ENCODE measurements at regions not wholly inside any gene's neighbourhood (a gene's known extent, or its start where the extent isn't known, plus 50 kb on each side); places are given as distances from the start of the nearest gene placed in this dataset.

DNA sequence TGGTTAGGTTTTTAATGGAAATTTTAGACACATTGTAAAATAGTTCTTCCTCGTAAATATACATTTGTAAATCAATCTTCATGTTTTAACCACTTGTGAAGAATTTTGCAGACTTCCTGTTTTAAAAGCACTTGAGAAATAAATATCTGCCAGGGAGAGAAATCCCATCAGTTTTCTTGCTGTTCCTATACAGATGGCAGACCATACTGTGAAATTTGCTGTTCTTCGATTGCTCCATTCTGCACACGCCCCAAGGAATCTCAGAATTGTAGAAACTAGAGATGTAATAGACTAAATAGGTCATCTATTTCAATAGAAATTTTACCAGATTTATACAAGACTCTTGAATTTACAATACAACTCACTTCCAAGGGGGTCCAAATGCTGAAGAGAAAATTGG is 75.8 kb upstream of the PIK3C3 start:
- no peak overlapping the region for H3K4me2 ChIP-seq (ENCODE audit: low read length)
- no peaks in the 10 kb centered on the region for H3K9me2 ChIP-seq (ENCODE audit: insufficient read depth, low read length)
- H3K9me3 ChIP-seq (ENCODE audit: low read length): no peaks in the 10 kb centered on the region
- H3K27ac ChIP-seq (ENCODE audit: low read depth, low read length, poor library complexity, severe bottlenecking): no peak overlapping the region
- intact Hi-C loops (cut with micrococcal nuclease; ENCODE audit: unreplicated experiment): no loop called here
- TF ChIP-seq EZH2phosphoT487 (IDR thresholded peaks at IDR 0.05; ENCODE audit: borderline replicate concordance, low read depth, low read length): no peak
- TF ChIP-seq, protein P1, sequence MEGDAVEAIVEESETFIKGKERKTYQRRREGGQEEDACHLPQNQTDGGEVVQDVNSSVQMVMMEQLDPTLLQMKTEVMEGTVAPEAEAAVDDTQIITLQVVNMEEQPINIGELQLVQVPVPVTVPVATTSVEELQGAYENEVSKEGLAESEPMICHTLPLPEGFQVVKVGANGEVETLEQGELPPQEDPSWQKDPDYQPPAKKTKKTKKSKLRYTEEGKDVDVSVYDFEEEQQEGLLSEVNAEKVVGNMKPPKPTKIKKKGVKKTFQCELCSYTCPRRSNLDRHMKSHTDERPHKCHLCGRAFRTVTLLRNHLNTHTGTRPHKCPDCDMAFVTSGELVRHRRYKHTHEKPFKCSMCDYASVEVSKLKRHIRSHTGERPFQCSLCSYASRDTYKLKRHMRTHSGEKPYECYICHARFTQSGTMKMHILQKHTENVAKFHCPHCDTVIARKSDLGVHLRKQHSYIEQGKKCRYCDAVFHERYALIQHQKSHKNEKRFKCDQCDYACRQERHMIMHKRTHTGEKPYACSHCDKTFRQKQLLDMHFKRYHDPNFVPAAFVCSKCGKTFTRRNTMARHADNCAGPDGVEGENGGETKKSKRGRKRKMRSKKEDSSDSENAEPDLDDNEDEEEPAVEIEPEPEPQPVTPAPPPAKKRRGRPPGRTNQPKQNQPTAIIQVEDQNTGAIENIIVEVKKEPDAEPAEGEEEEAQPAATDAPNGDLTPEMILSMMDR (conservative IDR thresholded peaks at IDR 0.05; ENCODE audit: low read length): no peak
- no peak overlapping the region for H3K4me3 ChIP-seq (ENCODE audit: low read depth, low read length, poor library complexity, severe bottlenecking)
- no peak for DNase-seq (ENCODE audit: low spot score)
- H4K20me1 ChIP-seq (ENCODE audit: insufficient read depth, low read length): no peaks in the 10 kb centered on the region
- H2AFZ ChIP-seq (ENCODE audit: low read length): no peak overlapping the region
- no peaks in the 10 kb centered on the region for H3K79me2 ChIP-seq (ENCODE audit: insufficient read depth, low read depth, low read length)
- no TSS peak for BruUV-seq (replicated peaks)
- ChIA-PET CTCF (ENCODE audit: unreplicated experiment) (no interaction called here), POLR2A (interaction anchor here (0.7 kb wide), 1 partner anchor 524 kb away, joined by 3 read pairs; no protein-coding TSS in a partner anchor)
- no peaks in the 10 kb centered on the region for H3K36me3 ChIP-seq (ENCODE audit: insufficient read depth, low read length)
- no peaks in the 10 kb centered on the region for H3K4me1 ChIP-seq (ENCODE audit: insufficient read depth, low read length, poor library complexity, severe bottlenecking)

DNA sequence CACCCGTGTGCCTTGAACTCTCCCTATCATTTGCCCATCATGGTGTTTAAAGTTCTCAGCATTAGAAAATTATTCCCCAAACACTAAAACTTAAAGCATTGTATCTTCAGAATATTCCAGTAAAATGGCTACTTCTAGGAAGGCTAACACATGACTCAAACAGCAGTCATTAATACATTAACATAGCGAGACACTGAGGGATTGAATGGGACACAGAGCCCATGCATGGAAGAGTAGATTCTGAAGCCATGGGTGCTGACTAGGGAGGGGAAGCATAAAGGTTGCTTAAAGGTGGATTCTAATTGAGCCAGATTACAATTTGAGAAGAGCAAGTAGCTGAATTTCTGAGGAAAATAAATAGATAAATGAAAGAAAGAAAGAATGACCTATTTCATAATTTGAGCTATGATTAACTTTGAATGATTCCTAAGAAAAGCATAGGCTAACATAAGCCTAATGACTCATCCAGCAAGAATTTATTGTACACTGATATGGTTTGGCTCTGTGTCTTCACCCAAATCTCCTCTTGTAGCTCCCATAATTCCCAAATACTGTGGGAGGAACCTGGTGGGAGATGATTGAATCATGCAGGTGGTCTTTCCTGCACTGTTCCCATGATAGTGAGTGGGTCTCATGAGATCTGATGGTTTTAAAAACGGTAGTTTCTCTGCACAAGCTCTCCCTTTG is 79.8 kb upstream of the PIK3C3 start:
- no peaks in the 10 kb centered on the region for H4K20me1 ChIP-seq (ENCODE audit: insufficient read depth, low read length)
- no peaks in the 10 kb centered on the region for H3K9me3 ChIP-seq (ENCODE audit: low read length)
- DNase-seq (ENCODE audit: low spot score): no peak
- no peak overlapping the region for H3K27ac ChIP-seq (ENCODE audit: low read depth, low read length, poor library complexity, severe bottlenecking)
- no peak overlapping the region for H3K4me3 ChIP-seq (ENCODE audit: low read depth, low read length, poor library complexity, severe bottlenecking)
- no peak overlapping the region for H2AFZ ChIP-seq (ENCODE audit: low read length)
- no peaks in the 10 kb centered on the region for H3K4me1 ChIP-seq (ENCODE audit: insufficient read depth, low read length, poor library complexity, severe bottlenecking)
- ChIA-PET POLR2A (interaction anchor here (0.5 to 0.6 kb wide), 2 partner anchors 84 to 582 kb away, joined by 3 read pairs; no protein-coding TSS in a partner anchor), CTCF (ENCODE audit: unreplicated experiment) (no interaction called here)
- H3K79me2 ChIP-seq (ENCODE audit: insufficient read depth, low read depth, low read length): no peaks in the 10 kb centered on the region
- no peak overlapping the region for H3K4me2 ChIP-seq (ENCODE audit: low read length)
- no peaks in the 10 kb centered on the region for H3K36me3 ChIP-seq (ENCODE audit: insufficient read depth, low read length)
- BruUV-seq (replicated peaks): no TSS peak
- TF ChIP-seq EZH2phosphoT487 (IDR thresholded peaks at IDR 0.05; ENCODE audit: borderline replicate concordance, low read depth, low read length): no peak
- TF ChIP-seq, protein P1 (conservative IDR thresholded peaks at IDR 0.05; ENCODE audit: low read length): no peak
- intact Hi-C loops (cut with micrococcal nuclease; ENCODE audit: unreplicated experiment): no loop called here
- no peaks in the 10 kb centered on the region for H3K9me2 ChIP-seq (ENCODE audit: insufficient read depth, low read length)

DNA sequence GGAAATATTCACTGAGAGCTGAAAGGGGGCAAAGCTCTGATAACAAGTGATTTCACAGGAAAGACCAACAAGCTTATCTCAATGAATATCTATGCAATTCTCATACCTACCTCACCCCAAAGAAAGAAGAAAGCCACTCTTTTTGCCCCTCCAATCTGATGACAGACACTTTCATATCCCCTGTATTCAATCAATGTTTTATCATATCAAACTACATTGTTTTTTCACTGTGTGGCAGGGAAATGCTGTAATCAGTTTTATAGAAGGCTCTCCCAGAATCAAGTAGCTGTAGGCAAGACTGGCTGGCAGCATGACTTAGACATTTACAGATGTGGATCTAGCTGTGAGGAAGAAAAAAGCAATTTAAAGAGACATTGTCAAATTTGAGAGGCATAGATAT is 81.3 kb upstream of the PIK3C3 start:
- no peaks in the 10 kb centered on the region for H4K20me1 ChIP-seq (ENCODE audit: insufficient read depth, low read length)
- H3K4me3 ChIP-seq (ENCODE audit: low read depth, low read length, poor library complexity, severe bottlenecking): no peak overlapping the region
- no peaks in the 10 kb centered on the region for H3K9me3 ChIP-seq (ENCODE audit: low read length)
- CTCF ChIA-PET (ENCODE audit: unreplicated experiment): no interaction called here
- H3K79me2 ChIP-seq (ENCODE audit: insufficient read depth, low read depth, low read length): no peaks in the 10 kb centered on the region
- no peak overlapping the region for H3K27ac ChIP-seq (ENCODE audit: low read depth, low read length, poor library complexity, severe bottlenecking)
- H3K36me3 ChIP-seq (ENCODE audit: insufficient read depth, low read length): no peaks in the 10 kb centered on the region
- no peak for TF ChIP-seq EZH2phosphoT487 (IDR thresholded peaks at IDR 0.05; ENCODE audit: borderline replicate concordance, low read depth, low read length)
- TF ChIP-seq, protein P1 (conservative IDR thresholded peaks at IDR 0.05; ENCODE audit: low read length): no peak
- no TSS peak for BruUV-seq (replicated peaks)
- intact Hi-C loops (cut with micrococcal nuclease; ENCODE audit: unreplicated experiment): no loop called here
- POLR2A ChIA-PET: no interaction called here
- no peak for DNase-seq (ENCODE audit: low spot score)
- H3K4me1 ChIP-seq (ENCODE audit: insufficient read depth, low read length, poor library complexity, severe bottlenecking): no peaks in the 10 kb centered on the region
- H2AFZ ChIP-seq (ENCODE audit: low read length): no peak overlapping the region
- H3K9me2 ChIP-seq (ENCODE audit: insufficient read depth, low read length): no peaks in the 10 kb centered on the region
- no peak overlapping the region for H3K4me2 ChIP-seq (ENCODE audit: low read length)
